GM06990 (cell line): ENCODE measurements at regions not wholly inside any gene's neighbourhood (a gene's known extent, or its start where the extent isn't known, plus 50 kb on each side); places are given as distances from the start of the nearest gene placed in this dataset.

Experiments used
- DNase-seq: peaks from one replicate; pipeline ENCODE4 v3.0.0-alpha.2; 2011; ENCODE audit not compliant: insufficient read length; ENCODE audit errors: extremely low read depth
- H3K27me3 ChIP-seq: replicated peaks from 2 replicates; pipeline ENCODE4 v1.6.0; 2011; ENCODE audit warnings: low read length; ENCODE audit not compliant: control insufficient read depth, insufficient read depth
- H3K36me3 ChIP-seq: 2 replicates; pipeline ENCODE4 v1.5.1; 2011; ENCODE audit warnings: low read length; ENCODE audit not compliant: control insufficient read depth, insufficient read depth
- H3K4me3 ChIP-seq: replicated peaks from 2 replicates; pipeline ENCODE4 v1.5.1; 2011; ENCODE audit warnings: low read depth, mild to moderate bottlenecking, control low read depth, low read length
- TF ChIP-seq, protein P1 (sequence below): IDR thresholded peaks from 2 replicates; pipeline ENCODE4 v1.5.1; 2011; ENCODE audit warnings: low read length, control low read depth, mild to moderate bottlenecking, inconsistent platforms; ENCODE audit not compliant: insufficient read depth, poor library complexity, severe bottlenecking

DNA sequence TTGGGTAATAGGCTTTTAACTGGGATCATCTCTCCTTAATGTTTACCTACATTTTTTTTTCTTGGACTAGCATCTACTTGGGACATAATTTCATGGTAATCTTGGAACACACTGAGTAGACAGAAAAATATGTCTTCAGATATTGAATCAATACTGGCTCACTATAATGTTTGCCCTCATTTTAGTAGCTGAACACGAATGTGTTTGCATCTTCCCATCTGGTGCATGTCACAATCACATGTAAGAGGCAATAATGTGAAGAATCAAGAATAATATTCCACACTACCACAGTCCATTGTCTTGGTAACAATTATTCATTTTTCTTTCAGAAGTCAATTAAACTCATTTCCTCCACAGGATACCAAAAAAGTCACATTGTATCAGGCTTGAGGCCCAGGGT, 382.7 kb upstream of the CDH10 start:
- no peak overlapping the region for H3K4me3 ChIP-seq
- DNase-seq = no peak
- TF ChIP-seq, protein P1, sequence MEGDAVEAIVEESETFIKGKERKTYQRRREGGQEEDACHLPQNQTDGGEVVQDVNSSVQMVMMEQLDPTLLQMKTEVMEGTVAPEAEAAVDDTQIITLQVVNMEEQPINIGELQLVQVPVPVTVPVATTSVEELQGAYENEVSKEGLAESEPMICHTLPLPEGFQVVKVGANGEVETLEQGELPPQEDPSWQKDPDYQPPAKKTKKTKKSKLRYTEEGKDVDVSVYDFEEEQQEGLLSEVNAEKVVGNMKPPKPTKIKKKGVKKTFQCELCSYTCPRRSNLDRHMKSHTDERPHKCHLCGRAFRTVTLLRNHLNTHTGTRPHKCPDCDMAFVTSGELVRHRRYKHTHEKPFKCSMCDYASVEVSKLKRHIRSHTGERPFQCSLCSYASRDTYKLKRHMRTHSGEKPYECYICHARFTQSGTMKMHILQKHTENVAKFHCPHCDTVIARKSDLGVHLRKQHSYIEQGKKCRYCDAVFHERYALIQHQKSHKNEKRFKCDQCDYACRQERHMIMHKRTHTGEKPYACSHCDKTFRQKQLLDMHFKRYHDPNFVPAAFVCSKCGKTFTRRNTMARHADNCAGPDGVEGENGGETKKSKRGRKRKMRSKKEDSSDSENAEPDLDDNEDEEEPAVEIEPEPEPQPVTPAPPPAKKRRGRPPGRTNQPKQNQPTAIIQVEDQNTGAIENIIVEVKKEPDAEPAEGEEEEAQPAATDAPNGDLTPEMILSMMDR = no peak
- H3K36me3 ChIP-seq = no peaks in the 10 kb centered on the region
- H3K27me3 ChIP-seq = no peaks in the 10 kb centered on the region

DNA sequence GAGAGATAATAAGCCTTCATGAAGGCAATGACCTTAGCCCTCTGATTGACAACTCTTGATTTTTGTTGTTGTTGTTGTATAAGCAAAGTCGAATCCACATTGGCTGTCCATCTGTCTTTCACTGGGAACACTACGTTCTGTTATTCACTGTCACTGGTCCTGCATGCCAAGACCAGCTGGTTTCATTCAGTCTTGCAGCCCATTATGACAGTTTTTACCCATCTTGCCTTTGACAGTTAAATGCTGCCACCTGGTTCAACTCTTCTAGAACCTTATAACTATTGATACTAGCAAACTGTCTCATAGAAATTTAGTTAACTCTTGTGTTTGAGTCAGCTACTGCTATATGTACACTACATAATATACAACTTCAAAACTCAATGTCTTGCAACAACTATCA, 382.3 kb upstream of the CDH10 start:
- TF ChIP-seq, protein P1 = no peak

DNA sequence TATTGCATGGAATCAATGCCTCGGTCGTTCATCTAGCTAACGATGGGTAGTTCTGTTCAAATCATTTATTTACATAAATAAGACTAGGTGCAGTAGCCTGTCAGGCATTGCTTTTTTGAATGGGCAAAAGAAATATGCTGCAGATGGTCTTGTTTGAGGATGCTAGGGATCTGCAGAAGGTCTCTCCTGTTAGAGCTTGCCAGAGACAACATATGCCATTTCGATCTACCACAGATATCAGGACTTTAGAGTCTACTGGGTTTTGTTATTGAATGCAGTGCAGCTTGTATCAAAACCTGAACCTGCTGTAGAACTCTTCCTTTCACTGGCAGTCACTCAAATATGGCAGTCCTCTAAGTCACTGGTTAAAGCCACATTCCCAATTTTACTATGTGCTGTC, 381.1 kb upstream of the CDH10 start:
- no peak for DNase-seq
- H3K27me3 ChIP-seq = no peaks in the 10 kb centered on the region
- TF ChIP-seq, protein P1 = no peak
- no peaks in the 10 kb centered on the region for H3K36me3 ChIP-seq
- no peak overlapping the region for H3K4me3 ChIP-seq

More for the DNA sequence above, 382.3 kb upstream of the CDH10 start:
- no peak for DNase-seq
- Histone ChIP-seq H3K27me3 (no peaks in the 10 kb centered on the region), H3K4me3 (no peak overlapping the region), H3K36me3 (no peaks in the 10 kb centered on the region)

DNA sequence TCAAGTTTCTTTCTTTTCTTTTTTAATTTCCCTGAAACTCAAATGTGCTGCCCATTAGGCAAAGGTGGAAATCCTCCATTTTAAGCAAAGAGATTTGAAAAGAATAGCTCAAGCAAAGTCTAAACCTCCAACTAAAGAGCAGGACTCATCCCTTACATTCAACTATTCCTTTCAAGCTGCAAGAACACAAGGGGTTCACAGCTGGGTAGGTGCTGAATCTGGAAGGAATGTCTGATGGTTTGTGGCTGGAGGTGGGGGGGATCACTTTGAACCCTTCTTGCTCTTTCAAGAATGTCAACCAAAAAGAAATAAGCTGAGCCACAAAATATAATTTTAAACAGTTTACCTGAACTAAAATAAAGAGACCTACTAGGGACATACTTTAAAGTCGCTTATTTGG, 375.7 kb upstream of the CDH10 start:
- TF ChIP-seq, protein P1 = no peak

DNA sequence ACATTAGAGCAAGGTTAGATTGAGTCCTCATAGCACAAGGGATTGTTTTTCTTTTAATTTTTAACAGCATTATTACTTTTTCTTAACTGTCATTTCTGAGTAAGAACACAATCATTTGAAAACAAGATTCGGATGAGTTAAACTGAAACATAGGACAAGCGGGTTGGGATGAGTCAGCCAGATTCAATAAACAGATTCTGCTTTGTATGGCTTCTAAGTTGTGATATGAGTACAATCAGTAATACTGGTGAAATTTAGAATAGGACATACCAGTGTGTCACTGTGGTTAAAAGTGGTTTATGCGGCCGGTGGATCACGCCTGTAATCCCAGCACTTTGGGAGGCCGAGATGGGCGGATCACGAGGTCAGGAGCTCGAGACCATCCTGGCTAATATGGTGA, 364.3 kb upstream of the CDH10 start:
- DNase-seq = no peak
- no peak overlapping the region for H3K4me3 ChIP-seq
- TF ChIP-seq, protein P1 = no peak
- H3K27me3 ChIP-seq = no peaks in the 10 kb centered on the region
- no peaks in the 10 kb centered on the region for H3K36me3 ChIP-seq

More for the DNA sequence above, 375.7 kb upstream of the CDH10 start:
- Histone ChIP-seq H3K36me3 (no peaks in the 10 kb centered on the region), H3K27me3 (no peaks in the 10 kb centered on the region), H3K4me3 (no peak overlapping the region)
- DNase-seq = no peak

DNA sequence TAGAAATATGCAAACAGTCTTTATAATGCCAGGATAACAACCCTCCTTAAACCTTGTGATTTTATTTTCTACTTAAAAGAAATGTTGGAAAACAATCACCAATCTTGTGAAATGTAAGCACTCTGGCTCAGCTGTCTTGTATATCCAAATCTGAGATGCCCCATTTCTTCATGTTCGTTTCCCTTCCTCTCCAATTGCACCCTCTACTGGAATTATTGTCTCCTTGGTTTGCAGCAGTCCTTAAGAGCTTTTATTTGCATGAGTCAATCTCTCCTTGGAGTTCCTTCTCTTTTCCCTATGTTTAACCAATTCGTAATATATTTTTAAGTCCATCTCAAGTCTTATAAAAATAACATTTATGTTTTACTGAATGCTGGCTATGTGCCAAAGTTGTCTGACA, 362.0 kb upstream of the CDH10 start:
- TF ChIP-seq, protein P1 = no peak
- Histone ChIP-seq H3K4me3 (no peak overlapping the region), H3K36me3 (no peaks in the 10 kb centered on the region), H3K27me3 (no peaks in the 10 kb centered on the region)
- no peak for DNase-seq
